SKM-1 (cell line): ENCODE measurements at regions not wholly inside any gene's neighbourhood (a gene's known extent, or its start where the extent isn't known, plus 50 kb on each side); places are given as distances from the start of the nearest gene placed in this dataset.

ENCODE experiments used
- DNase-seq: peaks from one replicate; lab custom pipeline; 2025; ENCODE audit not compliant: unreplicated experiment; lab: John Stamatoyannopoulos, UW

DNA sequence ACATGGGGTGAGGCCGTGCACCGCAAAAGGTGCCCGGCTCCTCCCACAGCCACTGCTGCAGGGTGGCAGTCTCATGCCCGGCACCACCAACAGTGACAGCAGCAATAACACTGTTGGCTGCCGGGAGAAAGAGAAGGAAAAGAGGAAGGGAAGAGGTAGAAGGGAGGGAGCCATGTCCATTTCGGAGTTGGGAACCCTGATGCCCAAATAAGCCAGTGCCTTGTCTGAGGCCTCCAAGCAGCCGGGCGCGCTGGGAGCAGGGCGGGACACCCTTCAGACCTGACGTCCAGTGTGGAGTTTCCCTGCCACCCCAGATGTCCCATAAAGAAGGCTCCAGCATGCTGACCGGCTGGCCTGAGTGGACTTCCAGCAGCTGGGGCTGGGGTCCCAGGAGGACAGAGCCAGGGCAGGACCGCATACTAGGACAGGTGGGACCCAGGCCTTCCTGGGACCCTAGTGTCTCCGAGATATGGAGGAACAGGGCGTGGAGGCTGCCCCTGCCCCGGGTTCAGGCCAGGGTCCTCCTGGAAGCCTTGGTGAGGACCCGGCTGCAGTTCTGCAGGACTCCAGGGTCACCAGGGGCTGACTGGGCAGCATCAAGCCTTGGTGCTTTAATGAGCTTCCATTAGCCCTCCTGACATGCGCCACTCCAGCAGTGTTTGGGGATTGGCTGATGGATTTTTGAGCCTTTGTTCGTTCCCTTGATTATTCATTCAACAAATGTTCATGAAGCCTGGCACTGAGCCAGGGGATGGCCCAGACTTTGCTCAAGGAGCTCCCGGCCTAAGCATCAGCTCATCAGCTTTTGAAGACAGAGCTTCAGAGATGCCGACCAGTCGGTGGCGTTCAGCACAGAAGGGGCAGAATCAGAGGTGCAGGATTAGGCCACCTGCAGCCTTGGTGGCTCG is 223.6 kb upstream of the CIBAR2 start:
- no peak for DNase-seq

DNA sequence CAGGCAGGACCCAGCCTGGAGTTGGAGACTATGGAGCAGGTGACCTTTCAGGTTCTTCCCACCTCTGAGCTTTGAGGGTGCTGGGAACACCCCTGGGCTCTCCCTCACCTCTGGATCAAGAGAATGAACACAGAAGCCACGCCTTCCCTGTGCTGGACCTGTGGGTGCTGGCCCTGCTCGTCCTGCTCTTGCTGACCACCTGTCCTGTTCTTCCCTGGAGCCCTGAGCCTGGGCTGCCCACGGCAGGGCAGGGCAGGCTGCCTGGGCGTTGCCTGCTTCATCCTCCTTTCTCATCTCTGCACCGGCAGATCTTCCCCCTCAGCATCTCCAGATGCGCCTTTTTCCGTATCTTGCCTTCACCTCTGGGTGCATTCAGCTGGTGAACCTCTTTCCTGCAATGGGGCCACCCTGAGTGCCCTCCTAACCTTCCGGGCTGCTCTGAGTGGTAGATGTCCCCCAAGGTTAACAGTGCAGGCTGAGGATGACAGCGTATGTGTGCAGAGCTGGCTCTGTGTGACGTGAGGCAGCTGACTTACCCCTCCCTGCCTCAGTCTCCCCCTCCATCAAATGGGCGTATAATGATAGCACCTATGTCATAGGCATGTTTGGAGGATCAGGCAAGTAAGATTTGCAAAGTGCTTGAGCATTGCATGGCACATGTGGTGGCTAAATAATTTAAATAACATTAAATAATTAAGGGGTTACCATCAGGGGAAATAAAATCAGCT is 225.8 kb upstream of the CIBAR2 start:
- DNase-seq: no peak

DNA sequence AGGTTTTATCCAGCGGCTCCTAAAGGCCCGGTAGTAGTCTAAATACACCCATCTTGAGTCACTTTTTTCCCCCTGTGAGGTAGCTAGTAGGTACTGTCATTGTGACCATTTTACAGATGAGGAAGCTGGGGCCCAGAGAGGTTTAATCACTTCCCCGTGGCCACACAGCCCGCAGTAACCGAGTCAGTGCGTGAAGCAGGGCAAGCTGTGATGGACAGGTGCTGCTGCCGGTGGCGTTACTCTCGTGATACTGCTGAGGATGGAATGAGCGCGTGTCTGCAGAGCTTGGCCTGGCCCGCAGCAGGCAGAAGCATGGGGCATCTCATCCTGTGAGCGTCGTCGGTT is 226.3 kb upstream of the CIBAR2 start:
- no peak for DNase-seq

DNA sequence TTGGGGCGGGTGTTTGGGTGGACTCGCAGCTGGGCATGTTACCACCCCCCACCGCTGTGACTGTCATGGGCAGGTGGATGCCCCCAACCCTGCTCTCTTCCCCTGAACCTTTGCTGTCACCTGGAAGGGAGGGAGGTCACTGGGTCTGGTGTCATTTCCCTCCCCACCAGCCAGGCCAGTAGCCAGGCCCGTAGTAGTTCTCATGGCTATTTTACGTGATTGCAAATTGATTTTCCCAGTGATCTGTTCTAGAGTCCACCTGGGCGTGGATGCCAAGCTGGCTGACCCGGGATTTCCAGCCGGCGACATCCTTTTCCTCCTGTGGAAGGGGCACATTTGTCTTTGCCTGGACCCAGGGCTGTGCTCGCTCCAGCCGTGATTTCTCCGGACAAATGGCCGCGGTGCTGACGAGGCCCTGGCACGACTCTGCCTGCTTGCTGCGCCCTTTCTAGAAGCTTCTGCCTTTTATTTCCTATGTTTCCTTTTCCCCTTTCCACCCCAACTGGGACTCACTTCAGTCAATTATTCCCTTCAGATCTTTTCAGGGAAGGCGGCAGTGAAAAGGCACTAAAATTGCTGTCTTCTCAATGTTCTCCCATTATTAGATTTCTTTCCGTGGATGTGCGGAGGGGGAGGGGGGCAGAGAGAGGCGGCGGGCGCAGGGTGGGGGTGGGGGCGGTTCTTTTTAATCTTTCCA is 226.9 kb upstream of the CIBAR2 start:
- no peak for DNase-seq

DNA sequence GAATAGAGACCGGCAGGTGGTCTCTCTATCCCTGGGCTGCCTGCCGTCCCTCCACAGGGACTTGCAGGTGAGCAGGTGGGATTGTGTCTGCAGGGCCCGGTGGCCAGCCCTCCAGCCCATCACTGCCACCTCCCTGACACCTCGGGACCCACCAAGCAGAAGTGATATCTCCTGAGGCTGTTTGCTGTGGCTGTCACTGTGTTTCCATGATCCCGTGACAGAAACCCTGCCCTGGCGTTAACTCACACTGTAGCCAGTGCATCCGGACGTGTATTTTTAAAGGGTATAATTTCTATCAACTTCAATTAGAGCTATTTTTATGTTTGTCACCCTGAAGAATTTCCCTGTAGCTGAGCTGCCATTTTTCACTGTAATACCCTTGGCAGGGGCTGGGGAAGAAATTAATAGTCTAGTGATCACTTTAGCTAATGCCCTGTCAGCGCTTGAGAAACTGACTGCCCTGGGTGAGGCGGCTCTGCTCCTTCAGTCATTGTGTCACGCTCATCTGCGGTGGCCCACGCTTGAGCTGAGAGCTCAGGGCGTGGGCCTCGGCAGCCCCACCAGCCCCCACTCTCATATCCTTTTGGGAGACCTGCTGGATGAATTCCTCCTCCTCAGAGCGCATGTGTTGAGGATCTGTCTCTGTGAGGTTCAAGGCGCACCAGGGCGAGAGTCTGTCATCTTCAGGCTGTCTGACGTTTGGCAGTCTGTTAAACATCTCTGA is 229.9 kb upstream of the CIBAR2 start:
- no peak for DNase-seq

DNA sequence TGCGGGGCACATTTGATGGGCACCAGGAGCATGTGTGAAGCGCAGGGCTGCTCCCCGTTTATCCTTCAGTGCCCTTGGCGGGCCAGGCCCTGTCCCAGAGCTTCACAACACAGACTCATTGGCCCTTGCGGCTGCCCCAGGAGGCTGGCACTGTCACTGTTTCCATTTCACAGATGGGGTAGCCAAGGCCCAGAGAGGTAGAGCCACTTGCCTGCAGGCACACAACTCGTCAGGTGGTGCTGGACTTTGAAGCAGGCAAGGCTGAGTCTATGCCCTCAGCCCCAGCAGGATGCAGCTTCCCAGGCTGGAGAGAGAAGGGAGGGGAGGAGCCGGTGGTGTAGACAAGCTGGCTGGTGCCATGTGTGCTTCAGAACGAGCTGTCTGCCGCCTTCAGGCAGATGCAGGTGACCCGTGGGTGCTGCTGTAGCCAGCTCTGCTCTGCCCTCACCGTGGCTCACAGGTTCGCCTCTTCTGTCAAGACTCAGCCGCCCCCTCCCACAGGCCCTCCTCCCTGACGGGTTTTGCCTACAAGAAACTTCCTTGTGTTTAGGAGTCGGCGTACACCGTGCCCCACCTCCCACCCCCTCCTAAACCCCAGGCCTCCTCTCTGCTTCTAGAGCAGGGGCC is 232.3 kb upstream of the CIBAR2 start:
- no peak for DNase-seq

DNA sequence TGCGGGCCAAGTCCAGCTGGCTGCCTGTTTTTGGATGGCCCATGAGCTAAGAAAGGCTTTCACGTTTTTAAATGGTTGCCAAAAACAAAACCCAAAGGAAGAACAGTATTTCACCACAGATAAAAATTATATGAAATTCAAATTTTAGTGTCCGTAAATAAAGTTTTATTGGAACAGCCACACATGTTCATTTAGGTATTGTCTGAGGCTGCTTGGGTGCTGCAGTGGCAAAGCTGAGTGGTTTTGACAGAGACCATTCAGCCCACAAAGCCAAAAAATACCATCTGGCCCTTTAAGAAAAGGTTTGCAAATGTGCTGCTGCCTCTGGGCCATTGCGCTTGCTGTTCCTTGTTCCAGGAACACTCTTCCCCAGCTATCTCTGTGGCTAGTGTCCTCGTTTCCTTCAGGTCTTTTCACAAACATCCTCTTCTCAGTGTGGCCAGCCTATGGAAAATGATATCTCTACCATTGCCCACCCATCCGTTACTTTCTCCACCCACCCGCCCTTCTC is 232.9 kb upstream of the CIBAR2 start:
- DNase-seq: no peak

DNA sequence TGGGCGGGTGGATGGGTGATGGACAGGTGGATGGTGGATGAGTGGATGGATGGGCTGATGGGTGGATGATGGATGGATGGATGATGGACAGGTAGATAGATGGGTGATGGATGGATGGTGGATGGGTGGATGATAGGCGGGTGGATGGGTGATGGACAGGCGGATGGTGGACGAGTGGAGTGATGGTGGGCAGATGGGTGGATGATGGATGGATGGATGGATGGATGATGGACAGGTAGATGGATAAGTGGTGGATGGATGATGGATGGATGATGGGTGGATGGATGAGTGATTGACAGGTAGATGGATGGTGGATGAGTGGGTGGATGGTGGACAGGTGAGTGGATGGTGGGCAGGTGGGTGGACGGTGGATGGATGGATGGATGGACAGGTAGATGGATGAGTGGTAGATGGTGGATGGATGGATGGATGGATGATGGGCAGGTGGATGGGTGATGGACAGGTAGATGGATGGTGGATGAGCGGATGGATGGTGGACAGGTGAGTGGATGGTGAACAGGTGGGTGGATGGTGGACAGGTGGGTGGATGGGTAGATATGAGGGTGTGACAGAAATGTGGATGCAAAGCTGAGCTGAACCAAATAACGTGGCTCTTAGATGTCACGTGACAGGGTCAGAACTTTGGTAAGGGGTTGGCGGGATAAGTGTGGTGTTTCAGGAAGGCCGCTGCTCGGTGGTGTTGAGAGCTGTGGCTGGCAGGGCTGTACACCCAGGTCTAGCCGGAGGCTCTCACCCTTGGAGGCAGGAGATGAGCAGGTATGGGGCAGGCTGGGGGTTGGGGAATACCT is 234.3 kb upstream of the CIBAR2 start:
- no peak for DNase-seq

DNA sequence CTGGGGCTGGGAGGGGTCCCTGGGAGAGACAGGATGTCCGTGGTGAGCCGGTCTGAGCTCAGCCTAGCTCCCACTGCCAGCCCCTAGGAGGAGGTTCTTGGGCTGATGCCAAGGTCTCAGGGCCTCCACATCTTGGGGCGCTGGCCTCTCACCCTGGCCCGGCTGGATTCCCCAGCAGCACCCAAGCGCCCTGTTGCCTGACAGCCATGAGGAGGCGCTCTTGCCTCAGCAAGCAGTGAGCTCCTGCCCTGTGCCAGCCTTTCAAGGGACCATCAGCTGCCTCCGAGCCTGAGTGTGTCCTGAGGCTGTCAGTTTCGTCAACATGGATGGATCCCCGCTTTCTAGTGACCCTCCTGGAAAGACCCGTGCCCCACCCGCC is 234.9 kb upstream of the CIBAR2 start:
- DNase-seq: no peak

DNA sequence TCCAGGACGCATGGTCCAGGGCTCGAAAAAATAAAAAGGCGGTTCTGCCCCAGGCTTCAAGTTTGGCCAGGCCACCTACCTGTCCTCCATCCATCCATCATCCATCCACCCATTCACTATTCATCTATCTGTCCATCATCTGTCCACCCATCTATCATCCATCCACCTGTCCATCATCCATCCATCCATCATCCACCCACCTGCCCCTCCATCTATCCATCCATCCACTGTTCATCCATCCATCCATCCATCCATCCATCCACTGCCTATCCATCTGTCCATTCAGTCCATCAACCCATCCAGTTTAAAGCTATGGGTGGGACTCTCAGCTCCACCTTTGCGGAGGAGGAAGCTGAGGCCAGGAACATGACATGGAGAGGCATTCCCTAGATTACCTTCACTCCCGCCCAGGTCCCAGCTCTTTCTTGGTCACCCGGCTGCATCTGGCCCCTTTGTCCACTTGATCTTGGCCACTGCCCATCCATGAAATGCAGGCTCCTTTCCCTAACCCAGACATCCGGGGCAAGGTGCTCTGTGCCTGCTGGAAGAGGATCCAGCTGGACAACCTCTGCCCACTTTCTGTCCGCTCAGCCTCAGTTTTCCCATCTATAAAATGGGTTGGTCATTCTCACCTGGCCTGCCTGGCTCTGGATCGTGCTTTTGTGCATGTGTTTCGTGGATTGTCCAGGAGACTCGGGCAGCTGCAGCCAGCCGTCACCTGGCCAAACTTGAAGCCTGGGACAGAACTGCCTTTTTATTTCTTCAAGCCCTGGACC is 236.0 kb upstream of the CIBAR2 start:
- DNase-seq: no peak

DNA sequence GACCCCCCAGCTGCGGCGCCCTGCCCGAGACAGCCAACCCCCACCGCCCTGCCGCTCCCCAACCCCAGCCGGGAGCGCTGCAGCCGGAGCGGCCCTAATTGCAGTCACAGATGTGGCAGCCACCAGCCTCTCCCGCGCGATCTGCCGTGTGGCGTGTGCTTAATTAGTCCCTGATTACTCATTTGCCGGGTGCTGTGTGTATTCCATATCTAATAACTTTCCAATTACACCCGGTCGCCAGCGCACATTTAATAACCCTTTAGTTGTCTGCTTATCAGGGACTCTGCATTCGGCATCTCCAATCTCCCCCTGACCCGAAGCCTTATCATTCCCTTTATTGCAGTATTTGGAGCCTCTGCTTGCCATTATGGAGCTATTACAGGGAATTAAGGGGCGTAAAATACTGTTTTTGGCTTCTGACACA is 236.7 kb upstream of the CIBAR2 start:
- DNase-seq: no peak

DNA sequence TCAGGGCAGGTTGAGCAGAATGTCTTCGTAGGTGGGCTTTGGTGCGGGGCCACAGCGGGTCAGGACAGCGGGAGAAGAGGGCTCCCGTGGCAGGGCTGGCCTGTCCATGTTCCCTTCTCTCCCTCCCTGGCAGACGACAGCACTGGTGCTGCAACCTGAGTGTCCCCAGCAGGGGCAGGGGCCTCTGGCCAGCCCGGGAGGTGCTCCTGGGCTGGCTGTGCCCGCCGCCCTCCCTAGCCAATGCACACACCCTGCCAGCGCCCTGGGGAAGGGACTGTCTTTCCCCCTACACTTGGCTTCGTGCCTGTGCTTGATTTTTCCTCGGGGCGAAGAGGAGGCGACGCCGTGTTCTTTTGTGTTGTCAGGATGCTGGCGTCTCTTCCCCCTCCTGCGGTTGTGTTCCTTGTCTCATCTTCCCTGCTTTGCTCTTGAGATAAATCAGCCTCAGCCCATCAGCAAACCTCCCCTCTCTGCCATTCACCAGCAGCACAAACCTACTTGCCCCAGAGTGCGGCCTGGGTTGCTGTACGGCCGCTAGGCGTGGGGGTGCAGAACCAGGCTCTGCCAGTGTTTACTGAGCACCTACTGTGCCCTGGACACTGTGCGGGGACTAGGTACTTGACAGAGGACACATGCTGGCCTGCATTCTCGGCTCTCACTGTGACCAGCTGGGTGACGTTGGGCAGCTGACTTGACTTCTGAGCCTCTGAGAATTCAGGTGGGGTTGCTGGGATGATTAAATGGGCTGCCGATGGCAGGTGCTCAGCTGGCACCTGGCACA is 237.3 kb upstream of the CIBAR2 start:
- DNase-seq: no peak

DNA sequence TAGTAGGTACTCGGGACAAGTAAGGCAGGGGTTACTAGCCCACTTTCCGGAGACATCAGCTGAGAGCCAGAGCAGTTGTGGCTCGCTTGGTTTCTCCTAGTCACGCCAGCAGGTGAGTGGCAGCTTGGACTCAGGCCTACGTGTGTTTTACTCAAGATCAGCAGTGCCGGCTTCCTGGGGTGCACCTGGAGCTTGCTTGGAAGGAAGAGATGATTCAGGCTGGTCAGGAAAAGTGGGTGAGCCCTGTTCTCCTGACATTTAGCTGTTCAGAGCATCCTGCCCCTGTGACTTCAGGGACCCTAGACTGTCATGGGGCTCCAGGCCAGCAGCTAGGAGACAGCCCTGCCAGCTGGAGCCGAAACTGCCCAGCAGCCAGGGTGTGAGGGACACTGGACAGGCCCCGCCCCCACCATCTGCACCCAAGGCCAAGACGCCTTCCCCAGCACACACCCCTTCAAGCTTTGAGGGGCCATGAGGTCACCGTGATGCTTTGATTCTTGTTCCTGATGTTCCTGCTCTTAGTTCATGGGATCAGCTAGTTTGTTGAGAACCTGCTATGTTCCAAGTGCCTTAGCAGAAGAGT is 238.0 kb upstream of the CIBAR2 start:
- no peak for DNase-seq

DNA sequence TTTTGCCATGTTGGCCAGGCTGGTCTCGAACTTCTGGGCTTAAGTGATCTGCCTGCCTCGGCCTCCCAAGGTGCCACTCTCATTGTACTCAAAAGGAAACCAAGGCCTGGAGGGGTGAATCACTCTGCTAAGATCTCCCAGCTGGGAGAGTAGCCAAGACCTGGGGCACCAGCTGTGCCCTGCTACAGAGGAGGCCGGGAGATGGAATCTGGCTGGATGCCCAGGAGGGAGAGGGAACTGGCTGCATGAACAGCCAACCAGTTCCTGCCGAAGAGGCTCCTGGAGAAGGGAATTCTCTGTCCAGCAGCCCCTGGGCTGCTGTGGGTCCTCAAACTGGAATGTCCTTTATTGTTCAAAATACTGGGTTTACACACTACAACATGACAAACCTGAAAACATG is 238.7 kb upstream of the CIBAR2 start:
- no peak for DNase-seq

DNA sequence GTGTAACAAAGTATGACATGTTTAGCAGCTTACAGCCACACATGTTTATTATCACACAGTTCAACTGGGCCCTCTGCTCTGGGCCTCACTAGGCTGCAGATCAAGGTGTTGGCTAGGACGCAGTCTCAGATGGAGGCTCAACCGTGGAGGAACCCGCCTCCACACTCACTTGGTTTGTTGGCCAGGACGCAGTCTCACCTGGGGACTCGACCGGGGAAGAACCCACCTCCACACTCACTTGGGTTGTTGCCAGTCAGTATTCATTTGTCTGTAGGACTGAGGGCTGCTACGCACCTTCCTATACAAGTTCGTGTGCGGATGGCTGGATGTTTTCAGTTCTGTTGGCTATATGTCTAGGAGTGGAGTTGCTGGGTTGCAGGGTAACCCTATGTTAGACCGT is 240.7 kb upstream of the CIBAR2 start:
- DNase-seq: no peak

DNA sequence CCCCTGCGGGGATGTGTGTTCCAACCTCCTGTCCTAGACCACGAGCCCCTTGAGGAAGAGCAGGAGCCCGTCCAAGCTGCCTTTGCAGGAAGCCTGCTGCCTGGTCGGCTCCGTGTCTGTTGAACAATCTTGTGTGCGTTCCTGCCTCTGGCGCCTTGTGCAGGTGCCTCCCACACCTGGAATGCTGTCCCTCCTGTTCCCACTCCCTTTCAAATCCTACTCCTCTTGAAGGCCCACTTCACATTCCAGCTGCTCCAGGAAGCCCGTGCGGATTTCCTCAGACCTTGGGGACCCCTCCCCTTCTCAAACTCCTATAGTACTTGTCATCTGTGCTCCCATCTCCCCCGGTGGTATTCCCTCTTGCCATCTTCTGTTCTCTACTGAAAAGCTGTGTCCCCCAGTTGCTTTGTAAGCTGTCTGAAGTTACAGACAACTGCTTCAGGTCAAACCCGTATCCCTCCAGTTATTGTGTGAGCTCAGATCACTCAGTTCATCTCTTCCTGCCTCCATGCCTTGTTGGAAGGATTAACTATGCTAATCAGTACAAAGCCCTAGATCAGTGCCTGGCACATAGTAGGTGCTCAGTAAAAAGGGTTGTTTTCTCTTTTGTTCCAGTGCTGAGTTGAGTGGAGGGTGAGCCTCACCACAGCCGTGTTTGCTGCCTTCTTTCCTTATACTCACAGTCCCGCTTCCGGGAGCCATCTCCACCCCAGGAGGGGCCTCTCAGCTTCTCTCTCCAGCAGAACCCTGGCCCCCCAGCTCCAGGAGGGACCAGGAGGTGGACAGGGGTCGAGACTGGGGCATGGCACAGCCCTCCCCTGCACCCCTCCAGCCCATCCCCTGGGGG is 241.8 kb upstream of the CIBAR2 start:
- no peak for DNase-seq
